ENCODE measurements at regions not wholly inside any gene's neighbourhood (a gene's known extent, or its start where the extent isn't known, plus 50 kb on each side); places are given as distances from the start of the nearest gene placed in this dataset.

- H3K27ac Mint-ChIP-seq: no peak overlapping the region
- H3K4me3 Mint-ChIP-seq: no peak overlapping the region
- no peak for ATAC-seq
- peaks cover 9% of the 10 kb centered on the region for H3K27me3 Mint-ChIP-seq
- H3K9me3 Mint-ChIP-seq: no peaks in the 10 kb centered on the region
- no peaks in the 10 kb centered on the region for H3K36me3 Mint-ChIP-seq
- no peaks in the 10 kb centered on the region for H3K4me1 Mint-ChIP-seq
These were observed 85.4 kb upstream of the RALY start for GRCh38 chr20:33908336-33908735.

GRCh38 chr20:33908868-33909267, 84.8 kb upstream of the RALY start:
- no peaks in the 10 kb centered on the region for H3K36me3 Mint-ChIP-seq
- H3K27me3 Mint-ChIP-seq: peaks cover 9% of the 10 kb centered on the region
- no peak overlapping the region for H3K27ac Mint-ChIP-seq
- no peak for ATAC-seq
- H3K4me1 Mint-ChIP-seq: no peaks in the 10 kb centered on the region
- no peak overlapping the region for H3K4me3 Mint-ChIP-seq
- H3K9me3 Mint-ChIP-seq: no peaks in the 10 kb centered on the region

GRCh38 chr20:33909331-33909921, 84.3 kb upstream of the RALY start:
- H3K27me3 Mint-ChIP-seq: peaks cover 9% of the 10 kb centered on the region
- H3K9me3 Mint-ChIP-seq: no peaks in the 10 kb centered on the region
- no peaks in the 10 kb centered on the region for H3K4me1 Mint-ChIP-seq
- no peak overlapping the region for H3K4me3 Mint-ChIP-seq
- no peak for ATAC-seq
- H3K36me3 Mint-ChIP-seq: no peaks in the 10 kb centered on the region
- H3K27ac Mint-ChIP-seq: no peak overlapping the region

GRCh38 chr20:33910056-33910455, 83.7 kb upstream of the RALY start:
- H3K36me3 Mint-ChIP-seq: no peaks in the 10 kb centered on the region
- no peak overlapping the region for H3K27ac Mint-ChIP-seq
- H3K4me3 Mint-ChIP-seq: no peak overlapping the region
- peaks cover 9% of the 10 kb centered on the region for H3K27me3 Mint-ChIP-seq
- H3K9me3 Mint-ChIP-seq: no peaks in the 10 kb centered on the region
- H3K4me1 Mint-ChIP-seq: no peaks in the 10 kb centered on the region
- no peak for ATAC-seq

GRCh38 chr20:33910529-33911327, 83.0 kb upstream of the RALY start:
- no peak overlapping the region for H3K27ac Mint-ChIP-seq
- H3K27me3 Mint-ChIP-seq: peaks cover 9% of the 10 kb centered on the region
- no peak overlapping the region for H3K4me3 Mint-ChIP-seq
- no peaks in the 10 kb centered on the region for H3K4me1 Mint-ChIP-seq
- ATAC-seq: no peak
- no peaks in the 10 kb centered on the region for H3K36me3 Mint-ChIP-seq
- H3K9me3 Mint-ChIP-seq: no peaks in the 10 kb centered on the region

GRCh38 chr20:33914919-33915318, 78.8 kb upstream of the RALY start:
- no peak overlapping the region for H3K27ac Mint-ChIP-seq
- H3K36me3 Mint-ChIP-seq: no peaks in the 10 kb centered on the region
- H3K4me1 Mint-ChIP-seq: peaks cover 9% of the 10 kb centered on the region
- no peaks in the 10 kb centered on the region for H3K9me3 Mint-ChIP-seq
- H3K4me3 Mint-ChIP-seq: no peak overlapping the region
- H3K27me3 Mint-ChIP-seq: no peaks in the 10 kb centered on the region
- no peak for ATAC-seq

GRCh38 chr20:33915726-33916331, 77.9 kb upstream of the RALY start:
- Mint-ChIP-seq H3K27me3 (no peaks in the 10 kb centered on the region), H3K36me3 (no peaks in the 10 kb centered on the region), H3K27ac (no peak overlapping the region), H3K4me3 (no peak overlapping the region), H3K4me1 (peaks cover 9% of the 10 kb centered on the region), H3K9me3 (no peaks in the 10 kb centered on the region)
- ATAC-seq: no peak

- Mint-ChIP-seq H3K27me3 (no peaks in the 10 kb centered on the region), H3K4me1 (peaks cover 9% of the 10 kb centered on the region), H3K36me3 (no peaks in the 10 kb centered on the region), H3K4me3 (no peak overlapping the region), H3K9me3 (no peaks in the 10 kb centered on the region), H3K27ac (no peak overlapping the region)
- ATAC-seq: no peak
These were observed 76.9 kb upstream of the RALY start for GRCh38 chr20:33916768-33917167.

GRCh38 chr20:33917831-33918525, 75.7 kb upstream of the RALY start:
- Mint-ChIP-seq H3K36me3 (no peaks in the 10 kb centered on the region), H3K4me3 (no peak overlapping the region), H3K27ac (no peak overlapping the region), H3K27me3 (no peaks in the 10 kb centered on the region), H3K4me1 (peaks cover 9% of the 10 kb centered on the region), H3K9me3 (no peaks in the 10 kb centered on the region)
- peak; percentile 41 for ATAC-seq

- no peak for ATAC-seq
- H3K9me3 Mint-ChIP-seq: no peaks in the 10 kb centered on the region
- H3K36me3 Mint-ChIP-seq: no peaks in the 10 kb centered on the region
- H3K4me1 Mint-ChIP-seq: peaks cover 9% of the 10 kb centered on the region
- no peak overlapping the region for H3K4me3 Mint-ChIP-seq
- no peaks in the 10 kb centered on the region for H3K27me3 Mint-ChIP-seq
- H3K27ac Mint-ChIP-seq: no peak overlapping the region
These were observed 75.0 kb upstream of the RALY start for GRCh38 chr20:33918662-33919061.

- Mint-ChIP-seq H3K9me3 (no peaks in the 10 kb centered on the region), H3K36me3 (no peaks in the 10 kb centered on the region), H3K4me1 (peaks cover 9% of the 10 kb centered on the region), H3K27me3 (no peaks in the 10 kb centered on the region), H3K27ac (no peak overlapping the region), H3K4me3 (no peak overlapping the region)
- ATAC-seq: no peak
These were observed 74.1 kb upstream of the RALY start for GRCh38 chr20:33919653-33920052.

- H3K9me3 Mint-ChIP-seq: no peaks in the 10 kb centered on the region
- peaks cover 9% of the 10 kb centered on the region for H3K4me1 Mint-ChIP-seq
- H3K36me3 Mint-ChIP-seq: no peaks in the 10 kb centered on the region
- H3K27ac Mint-ChIP-seq: no peak overlapping the region
- no peak overlapping the region for H3K4me3 Mint-ChIP-seq
- no peak for ATAC-seq
- H3K27me3 Mint-ChIP-seq: no peaks in the 10 kb centered on the region
These were observed 71.5 kb upstream of the RALY start for GRCh38 chr20:33922224-33922623.

GRCh38 chr20:33923740-33924139, 70.0 kb upstream of the RALY start:
- no peaks in the 10 kb centered on the region for H3K9me3 Mint-ChIP-seq
- no peaks in the 10 kb centered on the region for H3K36me3 Mint-ChIP-seq
- H3K27ac Mint-ChIP-seq: no peak overlapping the region
- no peak overlapping the region for H3K4me3 Mint-ChIP-seq
- no peaks in the 10 kb centered on the region for H3K27me3 Mint-ChIP-seq
- no peak for ATAC-seq
- peaks cover under 1% of the 10 kb centered on the region for H3K4me1 Mint-ChIP-seq

- no peak overlapping the region for H3K27ac Mint-ChIP-seq
- H3K36me3 Mint-ChIP-seq: no peaks in the 10 kb centered on the region
- H3K9me3 Mint-ChIP-seq: no peaks in the 10 kb centered on the region
- no peaks in the 10 kb centered on the region for H3K27me3 Mint-ChIP-seq
- ATAC-seq: no peak
- no peak overlapping the region for H3K4me3 Mint-ChIP-seq
- no peaks in the 10 kb centered on the region for H3K4me1 Mint-ChIP-seq
These were observed 67.8 kb upstream of the RALY start for GRCh38 chr20:33925867-33926266.

GRCh38 chr20:33926425-33926824, 67.3 kb upstream of the RALY start:
- Mint-ChIP-seq H3K27me3 (no peaks in the 10 kb centered on the region), H3K9me3 (no peaks in the 10 kb centered on the region), H3K27ac (no peak overlapping the region), H3K36me3 (no peaks in the 10 kb centered on the region), H3K4me1 (no peaks in the 10 kb centered on the region), H3K4me3 (no peak overlapping the region)
- no peak for ATAC-seq
